ENCODE measurements at regions not wholly inside any gene's neighbourhood (a gene's known extent, or its start where the extent isn't known, plus 50 kb on each side); places are given as distances from the start of the nearest gene placed in this dataset.

DNA sequence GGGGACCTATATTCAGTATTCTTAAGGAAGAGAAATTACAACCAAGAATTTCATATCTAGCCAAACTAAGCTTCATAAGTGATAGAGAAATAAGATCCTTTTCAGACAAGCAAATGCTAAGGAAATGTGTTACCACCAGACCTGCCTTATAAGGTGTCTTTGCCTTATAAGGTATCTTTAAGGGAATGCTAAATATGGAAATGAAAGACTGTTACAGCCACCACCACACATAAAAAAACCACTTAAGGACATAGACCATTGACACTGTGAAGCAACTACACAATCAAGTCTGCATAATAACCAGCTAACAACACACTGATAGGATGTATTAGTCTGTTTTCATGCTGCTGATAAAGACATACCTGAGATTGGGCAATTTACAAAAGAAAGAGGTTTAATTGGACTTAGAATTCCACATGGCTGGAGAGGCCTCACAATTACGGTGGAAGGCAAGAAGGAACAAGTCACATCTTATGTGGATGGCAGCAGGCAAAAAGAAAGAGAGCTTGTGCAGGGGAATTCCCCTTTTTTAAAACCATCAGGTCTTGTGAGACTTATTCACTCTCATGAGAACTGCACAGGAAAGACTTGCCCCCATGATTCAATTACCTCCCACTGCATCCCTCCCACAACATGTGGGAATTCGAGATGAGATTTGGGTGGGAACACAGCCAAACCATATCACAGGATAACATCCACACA is 119.2 kb upstream of the LAMA2 start:
- DNase-seq (ENCODE audit: low read depth, low spot score) = no peak
- in situ Hi-C loops (cut with HindIII; ENCODE audit: low sequenced_read_pairs) = no loop called here
- H3K4me3 ChIP-seq (ENCODE audit: low read depth, low read length) = no peak overlapping the region
- TF ChIP-seq, protein P1, sequence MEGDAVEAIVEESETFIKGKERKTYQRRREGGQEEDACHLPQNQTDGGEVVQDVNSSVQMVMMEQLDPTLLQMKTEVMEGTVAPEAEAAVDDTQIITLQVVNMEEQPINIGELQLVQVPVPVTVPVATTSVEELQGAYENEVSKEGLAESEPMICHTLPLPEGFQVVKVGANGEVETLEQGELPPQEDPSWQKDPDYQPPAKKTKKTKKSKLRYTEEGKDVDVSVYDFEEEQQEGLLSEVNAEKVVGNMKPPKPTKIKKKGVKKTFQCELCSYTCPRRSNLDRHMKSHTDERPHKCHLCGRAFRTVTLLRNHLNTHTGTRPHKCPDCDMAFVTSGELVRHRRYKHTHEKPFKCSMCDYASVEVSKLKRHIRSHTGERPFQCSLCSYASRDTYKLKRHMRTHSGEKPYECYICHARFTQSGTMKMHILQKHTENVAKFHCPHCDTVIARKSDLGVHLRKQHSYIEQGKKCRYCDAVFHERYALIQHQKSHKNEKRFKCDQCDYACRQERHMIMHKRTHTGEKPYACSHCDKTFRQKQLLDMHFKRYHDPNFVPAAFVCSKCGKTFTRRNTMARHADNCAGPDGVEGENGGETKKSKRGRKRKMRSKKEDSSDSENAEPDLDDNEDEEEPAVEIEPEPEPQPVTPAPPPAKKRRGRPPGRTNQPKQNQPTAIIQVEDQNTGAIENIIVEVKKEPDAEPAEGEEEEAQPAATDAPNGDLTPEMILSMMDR (IDR thresholded peaks at IDR 0.05; ENCODE audit: low read depth, low read length) = no peak

DNA sequence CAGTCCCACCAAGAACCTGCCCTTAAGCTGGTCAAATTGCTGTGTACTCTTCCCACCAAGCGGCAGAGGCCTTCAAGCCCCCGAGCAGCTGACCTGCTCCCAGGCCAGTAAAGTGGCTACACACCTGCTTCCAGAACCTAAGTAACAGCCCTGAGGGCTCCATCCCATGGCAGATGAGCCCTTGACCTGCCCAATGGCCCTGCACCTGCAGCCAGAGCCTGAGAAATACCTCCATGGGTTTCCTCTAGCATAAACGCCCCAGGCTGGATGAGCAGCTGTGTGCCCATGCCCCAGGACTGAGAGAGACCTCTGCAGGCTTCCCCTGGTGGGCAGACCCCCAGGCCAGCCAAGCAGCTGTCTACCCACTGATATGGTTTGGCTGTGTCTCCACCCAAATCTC is 123.0 kb upstream of the LAMA2 start:
- DNase-seq (ENCODE audit: low read depth, low spot score) = no peak
- no peak overlapping the region for H3K4me3 ChIP-seq (ENCODE audit: low read depth, low read length)
- TF ChIP-seq, protein P1 (IDR thresholded peaks at IDR 0.05; ENCODE audit: low read depth, low read length) = no peak
- in situ Hi-C loops (cut with HindIII; ENCODE audit: low sequenced_read_pairs) = no loop called here

DNA sequence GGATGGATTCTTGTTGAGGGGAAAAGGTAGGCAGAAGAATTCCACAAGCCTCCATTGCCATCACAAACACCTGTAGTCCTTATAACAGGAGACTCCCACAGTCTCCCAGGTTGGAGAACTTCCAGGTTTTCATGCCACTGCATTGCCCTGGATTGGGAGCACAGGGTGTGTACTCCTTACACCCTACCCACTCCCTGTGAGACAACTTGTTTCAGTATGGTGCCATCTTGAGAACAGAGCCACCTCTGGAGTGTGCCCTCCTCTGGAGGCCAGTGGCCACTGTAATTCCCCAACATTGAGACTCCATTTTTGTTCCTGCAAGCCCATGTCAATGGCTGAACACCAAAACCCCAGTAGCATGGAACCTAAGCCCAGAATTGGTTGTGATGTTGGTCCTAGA is 123.5 kb upstream of the LAMA2 start:
- in situ Hi-C loops (cut with HindIII; ENCODE audit: low sequenced_read_pairs) = no loop called here
- TF ChIP-seq, protein P1 (IDR thresholded peaks at IDR 0.05; ENCODE audit: low read depth, low read length) = no peak
- DNase-seq (ENCODE audit: low read depth, low spot score) = no peak
- no peak overlapping the region for H3K4me3 ChIP-seq (ENCODE audit: low read depth, low read length)

DNA sequence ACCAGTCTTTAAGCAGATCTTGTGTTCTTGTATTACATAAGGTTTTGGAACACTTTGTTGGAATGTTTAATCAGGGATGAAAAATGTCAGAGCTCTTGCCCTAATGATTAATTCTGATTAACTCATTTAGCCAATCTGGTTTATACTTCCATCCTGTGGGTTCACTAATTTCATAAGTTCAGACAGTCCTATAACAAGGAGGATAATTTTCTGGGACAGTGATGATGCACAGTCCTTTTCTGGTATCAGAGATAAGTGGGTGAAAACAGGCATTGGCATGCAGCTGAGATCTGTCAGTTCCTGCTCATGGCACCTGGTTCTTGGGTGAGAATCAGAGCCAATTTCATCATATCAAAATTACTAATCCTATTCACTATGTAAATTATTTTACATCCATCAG is 125.0 kb upstream of the LAMA2 start:
- TF ChIP-seq, protein P1 (IDR thresholded peaks at IDR 0.05; ENCODE audit: low read depth, low read length) = no peak
- H3K4me3 ChIP-seq (ENCODE audit: low read depth, low read length) = no peak overlapping the region
- no peak for DNase-seq (ENCODE audit: low read depth, low spot score)
- in situ Hi-C loops (cut with HindIII; ENCODE audit: low sequenced_read_pairs) = no loop called here

DNA sequence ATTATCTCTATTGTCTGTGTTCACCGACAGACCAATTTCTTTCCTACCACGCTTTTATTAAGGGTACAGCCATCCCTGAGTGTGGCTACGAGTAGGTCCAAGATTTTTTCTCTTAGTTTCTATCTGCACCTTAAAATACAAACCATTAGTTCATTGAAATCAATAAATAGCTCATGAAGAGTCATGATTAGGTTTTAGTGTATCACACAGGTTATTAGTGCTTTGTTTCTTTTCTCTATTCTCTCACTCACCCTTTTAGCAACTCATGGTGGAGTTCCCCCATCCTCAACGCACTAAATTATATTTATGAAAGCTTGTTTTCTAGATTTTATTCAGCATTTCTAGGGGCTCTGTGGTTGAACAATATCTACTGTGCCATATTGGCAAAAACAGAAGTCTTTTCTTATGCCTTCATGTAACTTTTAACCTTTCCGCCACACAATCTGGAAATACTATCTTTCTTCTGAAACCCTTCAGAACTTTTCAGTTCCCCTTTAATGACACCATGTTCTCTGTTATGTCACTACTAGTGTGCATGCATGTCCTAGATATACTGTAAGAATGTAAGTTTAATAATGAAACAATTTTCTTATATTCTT is 128.2 kb upstream of the LAMA2 start:
- TF ChIP-seq, protein P1 (IDR thresholded peaks at IDR 0.05; ENCODE audit: low read depth, low read length) = no peak
- in situ Hi-C loops (cut with HindIII; ENCODE audit: low sequenced_read_pairs) = no loop called here
- no peak for DNase-seq (ENCODE audit: low read depth, low spot score)
- no peak overlapping the region for H3K4me3 ChIP-seq (ENCODE audit: low read depth, low read length)

DNA sequence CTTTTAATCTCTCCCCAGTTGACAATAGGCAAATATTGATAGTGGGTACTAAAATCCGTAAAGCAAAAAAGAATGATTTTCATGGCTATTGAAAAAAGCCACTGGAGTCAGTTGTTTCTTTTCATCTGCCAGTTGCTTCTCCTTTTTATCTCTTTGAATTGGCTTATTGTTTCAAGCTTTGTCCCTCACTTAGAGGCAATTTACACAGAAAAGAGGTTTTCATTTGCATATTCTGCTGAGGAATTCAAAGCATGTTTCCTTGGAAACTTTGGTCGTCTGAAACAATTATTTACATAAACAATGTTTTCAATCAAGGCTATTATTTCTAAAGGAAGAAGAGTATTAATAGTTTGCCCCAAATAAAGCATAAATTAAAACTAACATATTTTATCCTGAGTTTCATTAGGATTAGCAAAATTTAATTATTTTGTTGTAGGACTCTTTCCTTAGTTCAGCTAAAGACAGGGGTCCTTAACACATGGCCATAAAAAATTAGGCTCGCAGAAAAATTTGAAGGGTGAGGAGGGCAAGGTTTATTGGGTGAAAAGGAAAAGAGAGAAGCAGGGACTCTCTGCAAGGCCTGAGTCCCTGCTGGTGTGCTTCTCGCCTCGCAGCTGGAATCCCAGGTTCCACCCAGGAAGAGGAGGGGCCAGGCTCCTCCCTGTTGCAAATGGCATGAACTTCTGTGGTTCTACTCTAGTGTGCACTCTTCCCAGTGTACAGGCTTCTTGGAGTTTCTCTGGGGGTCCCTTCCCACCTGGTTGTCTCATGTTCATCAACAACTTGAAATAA is 138.8 kb upstream of the LAMA2 start:
- no peak for DNase-seq (ENCODE audit: low read depth, low spot score)
- in situ Hi-C loops (cut with HindIII; ENCODE audit: low sequenced_read_pairs) = no loop called here
- TF ChIP-seq, protein P1 (IDR thresholded peaks at IDR 0.05; ENCODE audit: low read depth, low read length) = no peak
- H3K4me3 ChIP-seq (ENCODE audit: low read depth, low read length) = no peak overlapping the region
